ENCODE measurements at regions not wholly inside any gene's neighbourhood (a gene's known extent, or its start where the extent isn't known, plus 50 kb on each side); places are given as distances from the start of the nearest gene placed in this dataset.

GRCh38 chr2:173571021-173571821 is 216.5 kb downstream of the CDCA7 start:
- TF ChIP-seq EP300 (conservative IDR thresholded peaks at IDR 0.05; ENCODE audit: poor library complexity, severe bottlenecking) (no peak), EZH2 (IDR thresholded peaks at IDR 0.05; ENCODE audit: borderline replicate concordance, insufficient read depth, low read length, poor library complexity, severe bottlenecking) (no peak), TAF1 (IDR thresholded peaks at IDR 0.05; ENCODE audit: low read depth) (no peak), POLR2AphosphoS5 (IDR thresholded peaks at IDR 0.05) (no peak)
- TF ChIP-seq, protein P1, sequence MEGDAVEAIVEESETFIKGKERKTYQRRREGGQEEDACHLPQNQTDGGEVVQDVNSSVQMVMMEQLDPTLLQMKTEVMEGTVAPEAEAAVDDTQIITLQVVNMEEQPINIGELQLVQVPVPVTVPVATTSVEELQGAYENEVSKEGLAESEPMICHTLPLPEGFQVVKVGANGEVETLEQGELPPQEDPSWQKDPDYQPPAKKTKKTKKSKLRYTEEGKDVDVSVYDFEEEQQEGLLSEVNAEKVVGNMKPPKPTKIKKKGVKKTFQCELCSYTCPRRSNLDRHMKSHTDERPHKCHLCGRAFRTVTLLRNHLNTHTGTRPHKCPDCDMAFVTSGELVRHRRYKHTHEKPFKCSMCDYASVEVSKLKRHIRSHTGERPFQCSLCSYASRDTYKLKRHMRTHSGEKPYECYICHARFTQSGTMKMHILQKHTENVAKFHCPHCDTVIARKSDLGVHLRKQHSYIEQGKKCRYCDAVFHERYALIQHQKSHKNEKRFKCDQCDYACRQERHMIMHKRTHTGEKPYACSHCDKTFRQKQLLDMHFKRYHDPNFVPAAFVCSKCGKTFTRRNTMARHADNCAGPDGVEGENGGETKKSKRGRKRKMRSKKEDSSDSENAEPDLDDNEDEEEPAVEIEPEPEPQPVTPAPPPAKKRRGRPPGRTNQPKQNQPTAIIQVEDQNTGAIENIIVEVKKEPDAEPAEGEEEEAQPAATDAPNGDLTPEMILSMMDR (IDR thresholded peaks at IDR 0.05; ENCODE audit: poor library complexity, severe bottlenecking): peak; percentile 39

All from neural cell (in vitro differentiated cells).